Adrenal gland (tissue), 9 donors: ENCODE measurements at regions not wholly inside any gene's neighbourhood (a gene's known extent, or its start where the extent isn't known, plus 50 kb on each side); places are given as distances from the start of the nearest gene placed in this dataset.

Source experiments
- DNase-seq, 7 donors: peaks; one replicate each; pipeline ENCODE4 v3.0.0-alpha.2; 2019 to 2020
- H3K27ac ChIP-seq, 5 donors: fragments of 200-600 bp; sonication (generic) in 4 of 5; 1 replicate in 3 of 5; 2 replicates in 2 of 5; pipeline versions ENCODE4 v1.5.1 to v1.8.0; 2016 to 2020; ENCODE audit warnings: mild to moderate bottlenecking in 1 of 5
- H3K27me3 ChIP-seq: fragments of 200-600 bp; 2 replicates; pipeline ENCODE4 v1.8.0; 2021
- H3K36me3 ChIP-seq, 2 donors: fragments of 200-600 bp; replicated peaks in 1 of 2; 1 replicate in 1 of 2; 2 replicates in 1 of 2; pipeline versions ENCODE4 v1.5.1 to v1.8.0; 2018 to 2022
- H3K4me1 ChIP-seq, 2 donors: fragments of 200-600 bp; replicated peaks in 1 of 2; 1 replicate in 1 of 2; 2 replicates in 1 of 2; pipeline versions ENCODE4 v1.5.1 to v1.8.0; 2018 to 2021
- H3K4me3 ChIP-seq, 4 donors: fragments of 200-600 bp; sonication (generic) in 3 of 4; one replicate each; pipeline ENCODE4 v1.5.1; 2016 to 2018
- H3K9me3 ChIP-seq, 3 donors: fragments of 200-600 bp; sonication (generic) in 1 of 3; replicated peaks in 1 of 3; 1 replicate in 2 of 3; 2 replicates in 1 of 3; pipeline versions ENCODE4 v1.5.1 to v1.8.0; 2016 to 2021
- POLR2A ChIP-seq, 2 donors: fragments of 450-650 bp; IDR thresholded peaks; one replicate each; pipeline ENCODE4 v1.6.1; 2017; ENCODE audit warnings: antibody characterized with exemption in 2 of 2, mild to moderate bottlenecking in 2 of 2, moderate library complexity in 1 of 2
- WGBS, 4 donors: extraction: QIAGEN DNeasy Blood & Tissue Kit in 2 of 4; methylation state at CpG; one replicate each; pipeline versions ENCODE4 v1.1.5 to v1.1.7; 2013 to 2017; 5-methylcytosine and 5-hydroxymethylcytosine counted together
- intact Hi-C, 2 donors: fragments of 100-400 bp; cut with DNase I; formaldehyde crosslinking; loops; one replicate each; pipeline versions ENCODE4 v1.14.1 to v1.15.0; 2022 to 2023
- TF ChIP-seq, protein P1 (sequence below), 6 experiments: fragments of 450-650 bp in 4 of 6; fragments of 200-600 bp in 2 of 6; sonication (generic) in 1 of 6; IDR thresholded peaks; 1 replicate in 5 of 6; 2 replicates in 1 of 6; pipeline versions ENCODE4 v1.5.1 to v1.8.0; 2016 to 2021; ENCODE audit warnings: antibody characterized with exemption in 6 of 6, mild to moderate bottlenecking in 2 of 6, moderate library complexity in 1 of 6
- donor health status: healthy with polysubstance abuse.
- donor health status: Bipolar disorder and iron deficiency.
- donor health status: DM: yes; HTN: yes; CAD: no.
- donor health status: DM: no; HTN: no; CAD: no.
- donor health status: DM: no; HTN: no; CAD: no.

- Histone ChIP-seq H3K27ac (no peak overlapping the region), H3K27me3 (no peaks in the 10 kb centered on the region), H3K9me3 (no peaks in the 10 kb centered on the region), H3K36me3 (no peaks in the 10 kb centered on the region), H3K4me3 (no peak overlapping the region), H3K4me1 (peaks cover 0 to 14% of the 10 kb centered on the region in 2 donors)
- 72 to 84% (median 84%) methylated on average over 1 of the region's 1 CpG for WGBS, 4 donors
- intact Hi-C loops, result no loop called here
- no peak for DNase-seq
- TF ChIP-seq POLR2A (IDR thresholded peaks at IDR 0.05), result no peak
- TF ChIP-seq, protein P1, sequence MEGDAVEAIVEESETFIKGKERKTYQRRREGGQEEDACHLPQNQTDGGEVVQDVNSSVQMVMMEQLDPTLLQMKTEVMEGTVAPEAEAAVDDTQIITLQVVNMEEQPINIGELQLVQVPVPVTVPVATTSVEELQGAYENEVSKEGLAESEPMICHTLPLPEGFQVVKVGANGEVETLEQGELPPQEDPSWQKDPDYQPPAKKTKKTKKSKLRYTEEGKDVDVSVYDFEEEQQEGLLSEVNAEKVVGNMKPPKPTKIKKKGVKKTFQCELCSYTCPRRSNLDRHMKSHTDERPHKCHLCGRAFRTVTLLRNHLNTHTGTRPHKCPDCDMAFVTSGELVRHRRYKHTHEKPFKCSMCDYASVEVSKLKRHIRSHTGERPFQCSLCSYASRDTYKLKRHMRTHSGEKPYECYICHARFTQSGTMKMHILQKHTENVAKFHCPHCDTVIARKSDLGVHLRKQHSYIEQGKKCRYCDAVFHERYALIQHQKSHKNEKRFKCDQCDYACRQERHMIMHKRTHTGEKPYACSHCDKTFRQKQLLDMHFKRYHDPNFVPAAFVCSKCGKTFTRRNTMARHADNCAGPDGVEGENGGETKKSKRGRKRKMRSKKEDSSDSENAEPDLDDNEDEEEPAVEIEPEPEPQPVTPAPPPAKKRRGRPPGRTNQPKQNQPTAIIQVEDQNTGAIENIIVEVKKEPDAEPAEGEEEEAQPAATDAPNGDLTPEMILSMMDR (IDR thresholded peaks at IDR 0.05), result no peak
Observed at GRCh38 chr7:120171406-120171805, 101.6 kb upstream of the KCND2 start.

- Histone ChIP-seq H3K4me3 (no peak overlapping the region), H3K36me3 (no peaks in the 10 kb centered on the region), H3K27me3 (no peaks in the 10 kb centered on the region), H3K27ac (no peak overlapping the region), H3K9me3 (no peaks in the 10 kb centered on the region), H3K4me1 (no peaks in the 10 kb centered on the region)
- TF ChIP-seq POLR2A (IDR thresholded peaks at IDR 0.05), result no peak
- TF ChIP-seq, protein P1 (IDR thresholded peaks at IDR 0.05), result no peak
- DNase-seq, result no peak
- 75 to 89% (median 80%) methylated on average over 2 of the region's 2 CpGs for WGBS, 4 donors
- intact Hi-C loops, result no loop called here
Observed at GRCh38 chr7:120180221-120180620, 92.8 kb upstream of the KCND2 start.

DNA sequence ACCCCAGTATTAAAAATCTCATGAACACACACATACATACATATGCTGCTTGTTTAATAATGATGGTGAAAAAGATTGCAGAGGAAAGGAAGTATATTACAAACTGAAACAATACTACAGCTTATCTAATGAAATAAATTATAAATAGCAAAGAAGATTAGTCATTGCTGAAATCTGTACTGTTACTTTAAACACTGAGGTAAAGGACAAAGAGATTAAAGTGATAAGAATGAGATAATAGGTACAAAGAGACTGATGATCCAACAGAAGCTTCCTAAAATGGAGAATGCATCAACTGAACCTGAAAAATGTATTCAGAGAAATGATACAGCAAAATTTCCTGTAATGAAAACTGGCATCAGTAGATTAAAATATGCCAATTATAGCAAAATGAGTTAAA, 91.5 kb upstream of the KCND2 start:
- no peaks in the 10 kb centered on the region for H3K36me3 ChIP-seq
- no peaks in the 10 kb centered on the region for H3K27me3 ChIP-seq
- intact Hi-C loops, result no loop called here
- H3K9me3 ChIP-seq, result no peaks in the 10 kb centered on the region
- DNase-seq, result no peak
- TF ChIP-seq POLR2A (IDR thresholded peaks at IDR 0.05), result no peak
- TF ChIP-seq, protein P1 (IDR thresholded peaks at IDR 0.05), result no peak
- H3K4me1 ChIP-seq, result no peaks in the 10 kb centered on the region
- H3K4me3 ChIP-seq, result no peak overlapping the region
- no peak overlapping the region for H3K27ac ChIP-seq

- Histone ChIP-seq H3K4me1 (no peaks in the 10 kb centered on the region), H3K36me3 (no peaks in the 10 kb centered on the region), H3K27ac (no peak overlapping the region), H3K4me3 (no peak overlapping the region), H3K9me3 (no peaks in the 10 kb centered on the region), H3K27me3 (no peaks in the 10 kb centered on the region)
- WGBS, 4 donors, result 33 to 63% (median 52%) methylated on average over 1 of the region's 1 CpG
- TF ChIP-seq, protein P1 (IDR thresholded peaks at IDR 0.05), result no peak
- no peak for TF ChIP-seq POLR2A (IDR thresholded peaks at IDR 0.05)
- intact Hi-C loops, result no loop called here
- DNase-seq, result no peak
Observed at GRCh38 chr7:120184866-120185265, 88.1 kb upstream of the KCND2 start.
